ENCODE measurements at regions not wholly inside any gene's neighbourhood (a gene's known extent, or its start where the extent isn't known, plus 50 kb on each side); places are given as distances from the start of the nearest gene placed in this dataset.
A peak's percentile ranks its signal among the peaks of the same experiment; 100 is the strongest.

DNA sequence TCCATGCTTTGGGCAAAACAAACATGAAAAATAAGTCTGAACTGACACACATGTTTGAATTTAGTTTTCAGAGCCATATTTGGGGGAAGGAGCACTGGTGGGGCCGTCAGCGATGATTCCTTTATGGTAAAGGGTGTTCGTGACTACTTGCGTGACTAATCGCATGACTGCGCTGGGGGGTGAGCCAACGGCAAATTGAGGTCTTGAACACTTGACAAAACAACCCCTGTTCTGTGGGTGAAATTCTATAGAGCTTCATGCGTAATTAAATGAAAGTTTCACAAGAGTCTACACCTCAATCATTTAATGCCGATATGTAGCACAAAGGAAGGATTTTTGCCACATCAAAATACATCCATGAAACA is 127.5 kb upstream of the CYP1B1 start:
- no peak for DNase-seq

DNA sequence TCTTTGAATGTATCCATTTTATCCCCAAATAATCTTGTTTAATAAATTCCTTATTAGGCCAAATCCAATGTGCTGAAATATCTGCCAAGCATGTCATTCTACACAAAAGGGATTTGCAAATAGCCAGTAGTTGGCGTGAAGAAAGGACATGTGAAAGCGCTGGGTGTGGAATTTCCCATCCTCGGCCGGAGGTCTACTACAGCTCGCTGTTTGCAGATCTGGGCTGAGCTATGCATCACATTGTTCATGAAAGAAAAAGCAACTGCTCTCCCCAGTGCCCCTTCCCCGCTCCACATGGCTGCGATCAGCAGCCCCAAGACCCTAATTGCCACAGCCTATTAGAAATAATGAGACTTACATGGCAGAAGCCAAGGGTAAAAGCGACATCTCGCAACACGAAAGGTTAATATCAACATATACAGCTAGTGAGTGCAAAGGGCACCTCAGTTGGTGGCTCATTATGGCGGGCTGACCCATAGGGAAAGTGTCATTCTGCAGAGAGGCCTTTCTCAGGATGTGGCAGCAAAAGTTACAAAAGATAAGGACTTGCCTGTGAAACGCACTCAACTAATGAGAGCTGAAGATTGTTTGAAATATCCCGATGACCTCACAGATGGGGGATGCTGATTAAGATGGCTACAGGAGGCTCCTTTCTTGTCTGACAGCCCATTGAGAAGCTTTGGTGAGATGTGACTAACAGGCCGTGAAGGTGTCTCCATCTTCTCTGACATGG is 126.9 kb upstream of the CYP1B1 start:
- DNase-seq, result no peak

DNA sequence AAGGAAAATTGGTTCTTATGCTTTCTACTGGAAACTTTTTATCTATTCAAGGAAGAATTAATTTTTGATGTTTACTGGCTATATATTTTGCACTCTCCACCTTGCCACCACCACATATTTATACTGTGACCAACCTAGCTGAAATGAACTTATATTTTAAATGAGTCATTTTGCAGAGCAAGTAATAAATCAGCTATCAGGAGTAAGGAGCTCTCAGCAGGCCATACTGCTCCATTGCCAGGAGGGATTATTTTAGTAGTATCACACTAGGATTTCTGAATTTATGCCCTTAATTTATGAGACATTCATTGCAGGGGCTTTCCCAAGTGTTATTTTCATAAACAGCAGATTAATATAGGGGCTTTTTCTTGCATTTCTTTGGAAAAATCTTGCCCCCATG is 125.8 kb upstream of the CYP1B1 start:
- no peak for DNase-seq

DNA sequence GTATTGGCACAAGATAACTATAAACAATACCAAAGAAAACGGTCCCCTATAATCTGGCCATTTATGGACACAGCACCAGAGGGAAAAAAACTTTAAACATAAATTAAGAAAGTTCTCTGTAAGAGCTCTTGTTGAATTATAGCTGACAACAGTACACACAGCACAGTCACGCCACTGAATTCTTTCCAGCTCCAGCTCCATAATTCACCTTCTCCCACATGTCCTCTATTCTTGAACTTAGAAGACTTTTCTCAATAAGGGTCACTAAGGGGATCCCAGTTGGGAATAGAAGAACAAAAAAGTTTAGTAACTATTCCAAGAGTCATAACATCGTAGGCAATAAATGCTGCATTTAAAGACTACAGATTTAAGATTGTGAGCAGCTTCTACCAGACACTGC is 124.6 kb upstream of the CYP1B1 start:
- peak; percentile 85 for DNase-seq

DNA sequence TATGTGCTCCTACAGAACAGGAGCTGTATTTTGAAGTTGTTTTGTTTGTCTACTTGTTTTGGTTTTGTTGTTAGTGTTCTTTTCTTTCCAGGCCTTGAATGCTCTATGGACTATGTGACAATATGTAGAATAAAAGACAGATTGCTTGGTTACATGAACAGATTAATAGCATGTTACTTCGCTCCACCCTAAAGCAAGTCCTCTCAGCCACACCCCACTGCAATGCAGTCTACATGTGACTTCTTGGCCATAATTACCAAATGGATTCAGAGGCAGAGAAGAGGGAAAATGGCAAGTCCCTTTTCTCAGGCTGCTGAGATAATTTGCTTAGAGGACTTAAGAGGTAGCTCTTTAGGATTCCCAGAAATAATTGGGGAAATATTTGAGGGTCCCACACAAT is 123.2 kb upstream of the CYP1B1 start:
- no peak for DNase-seq

DNA sequence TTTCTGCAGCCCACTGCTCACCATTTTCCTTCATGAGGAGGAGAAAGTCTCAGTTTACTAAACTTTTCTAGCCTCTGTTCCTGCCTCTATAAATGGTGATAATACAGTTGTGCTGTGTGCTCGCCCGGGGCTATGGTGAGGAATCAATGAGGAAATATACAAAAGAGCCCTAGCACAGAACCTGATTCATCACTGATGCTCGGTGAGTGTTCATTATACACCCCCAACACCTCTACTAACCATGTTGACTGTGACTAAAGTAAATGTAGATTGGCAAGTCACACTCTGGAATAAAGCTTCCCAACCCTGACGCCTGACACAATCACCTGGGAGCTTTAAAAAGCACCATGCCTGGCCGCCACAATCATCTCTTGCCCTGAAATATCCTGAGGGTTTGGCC is 118.8 kb upstream of the CYP1B1 start:
- no peak for DNase-seq

DNA sequence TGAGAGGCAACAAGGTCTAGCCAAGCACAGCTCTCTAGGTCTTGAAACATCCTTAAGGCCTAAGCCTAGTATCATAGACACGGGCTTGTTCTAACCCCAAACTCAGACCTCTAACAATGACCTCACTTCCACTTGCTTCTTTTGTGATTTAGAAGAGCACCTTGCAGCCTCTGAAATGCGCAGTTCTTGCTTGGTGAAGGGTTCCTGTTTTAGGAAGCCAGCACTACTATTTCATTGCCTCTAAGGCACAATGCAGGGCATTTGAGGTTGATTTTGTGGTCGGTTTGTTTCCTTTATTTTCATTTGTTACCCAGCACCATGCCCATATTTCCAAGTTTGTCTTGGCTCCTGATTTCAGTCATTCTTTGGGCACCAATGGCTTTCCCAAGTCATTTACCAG is 117.0 kb upstream of the CYP1B1 start:
- no peak for DNase-seq

DNA sequence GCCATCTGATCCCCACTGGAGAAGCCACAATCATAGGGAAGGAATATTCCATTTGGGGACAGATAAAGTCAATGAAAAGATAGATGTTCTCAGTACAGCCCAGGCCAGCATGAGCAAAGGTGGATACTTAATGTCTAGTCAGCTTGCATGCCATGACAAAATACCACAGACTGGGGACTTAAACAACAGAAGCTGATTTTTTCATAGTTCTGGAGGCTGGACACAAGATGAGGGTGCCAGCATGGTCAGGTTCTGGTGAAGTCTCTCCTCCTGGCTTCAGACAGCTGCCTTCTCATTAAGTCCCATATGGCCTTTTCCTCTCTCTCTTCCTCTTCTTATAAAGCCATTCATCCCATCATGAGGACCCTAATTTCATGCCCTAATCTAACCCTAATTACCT is 116.1 kb upstream of the CYP1B1 start:
- no peak for DNase-seq

DNA sequence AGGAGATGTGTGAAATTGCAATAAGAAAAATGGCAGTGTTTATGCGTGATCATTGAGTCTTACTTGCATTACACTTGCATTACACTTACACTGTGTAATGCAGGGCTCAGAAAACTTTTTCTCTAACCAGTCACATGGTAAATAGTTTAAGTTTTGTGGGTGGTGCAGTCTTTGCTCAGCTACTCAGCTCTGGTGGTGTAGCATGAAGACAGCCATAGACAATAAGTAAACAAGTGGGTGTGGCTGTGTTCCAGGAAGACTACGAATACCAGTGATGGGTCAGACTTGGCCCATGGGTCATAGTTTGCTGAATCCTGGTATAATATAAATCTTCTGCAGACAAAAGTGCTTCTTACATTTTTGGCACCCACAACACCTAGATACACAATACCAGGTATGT is 115.6 kb upstream of the CYP1B1 start:
- no peak for DNase-seq

DNA sequence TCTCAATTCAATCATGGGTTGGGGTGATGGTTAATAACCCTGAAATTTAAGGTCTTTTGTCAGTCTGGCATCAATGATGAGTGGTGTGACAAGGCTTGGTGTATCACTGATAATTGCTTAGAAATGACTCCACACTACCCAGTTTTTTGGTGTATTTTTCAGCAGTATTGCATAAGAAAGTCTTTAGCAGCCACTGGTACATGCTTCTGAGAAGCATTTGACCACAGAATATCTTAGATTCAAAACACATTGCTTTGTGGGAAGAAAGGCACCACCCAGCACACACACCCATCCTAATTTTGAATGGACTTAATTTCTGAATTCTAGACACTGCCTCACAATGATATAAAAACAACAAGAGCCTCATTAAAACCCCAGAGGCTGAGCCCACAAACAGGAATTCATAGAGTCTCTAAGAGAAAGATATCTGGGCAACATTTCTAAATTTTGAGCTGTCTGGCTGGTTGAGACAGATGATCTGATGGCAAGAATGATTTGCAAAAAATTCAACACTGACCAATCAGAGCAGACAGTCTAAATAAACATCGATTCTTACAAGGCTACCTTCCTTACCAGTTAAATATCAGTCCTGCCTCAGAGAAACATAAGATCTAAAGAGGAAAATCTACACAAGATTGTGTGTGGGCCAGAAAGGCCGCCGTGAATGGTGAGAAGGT is 114.7 kb upstream of the CYP1B1 start:
- no peak for DNase-seq

DNA sequence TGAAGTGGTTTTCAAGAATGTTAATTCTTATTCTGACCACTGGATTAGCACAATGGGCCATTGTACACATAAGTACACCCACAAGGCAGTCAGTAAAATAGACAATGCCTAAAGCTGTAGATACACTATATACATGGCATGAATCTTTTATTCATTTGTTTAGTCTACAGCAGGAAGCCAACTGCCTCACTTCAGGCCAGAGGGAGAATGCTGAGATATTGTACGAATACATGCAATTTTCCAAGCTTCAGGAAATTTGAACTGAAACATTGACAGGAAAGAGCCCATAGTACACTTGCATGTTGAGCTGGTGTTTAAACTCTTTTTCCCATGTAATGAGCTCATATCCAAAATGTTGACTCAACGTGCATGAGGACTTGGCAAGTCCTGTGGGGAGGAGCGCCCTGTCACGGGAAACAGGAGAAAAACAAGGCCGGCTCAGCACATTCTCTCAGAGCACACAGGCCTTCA is 111.6 kb upstream of the CYP1B1 start:
- no peak for DNase-seq

DNA sequence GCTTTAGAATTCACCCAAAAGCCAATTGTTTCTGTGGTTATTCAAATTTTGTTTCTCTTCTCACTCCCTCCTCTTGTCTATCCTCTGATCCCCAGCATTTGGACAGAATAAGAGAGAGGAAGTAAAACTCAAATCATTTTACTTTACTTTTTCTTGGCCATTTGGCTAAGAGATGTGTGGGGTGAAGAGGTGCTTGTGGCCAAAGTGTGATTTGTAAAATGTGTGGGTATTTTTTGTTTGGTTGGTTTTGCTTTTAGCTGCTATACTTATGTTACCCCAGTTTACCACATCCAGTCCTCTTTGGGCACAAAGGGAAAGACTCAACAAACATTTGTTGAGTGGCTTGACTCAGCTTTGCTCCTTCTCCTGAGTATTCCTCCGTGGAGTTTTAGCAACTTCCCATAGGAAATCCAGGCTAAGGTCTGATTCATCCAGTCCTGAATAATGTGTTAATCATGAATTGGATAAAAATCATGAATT is 109.1 kb upstream of the CYP1B1 start:
- no peak for DNase-seq

DNA sequence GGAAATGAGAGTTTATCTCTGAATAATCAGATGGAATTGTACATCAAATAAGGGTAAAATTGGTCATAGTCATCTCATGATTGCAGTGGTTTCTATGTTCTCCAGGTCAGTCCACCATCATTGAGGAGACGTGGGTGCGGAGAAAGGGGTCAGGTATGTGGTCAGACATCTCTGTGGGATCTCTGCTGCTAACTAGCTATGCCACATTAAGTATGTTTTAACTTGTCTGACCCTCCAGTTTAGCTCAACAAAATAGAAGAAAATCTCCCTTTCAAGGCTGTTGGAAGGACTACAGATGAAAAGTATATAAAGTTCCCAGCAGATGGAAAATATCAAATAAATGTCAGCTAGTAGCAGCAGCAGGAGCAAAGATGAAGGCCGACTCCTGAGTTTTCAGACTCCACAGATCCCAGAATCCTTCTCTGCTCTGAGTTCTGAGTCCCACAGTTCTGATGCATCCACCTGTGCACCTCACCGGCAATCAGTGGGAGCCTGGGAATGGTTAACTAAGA is 106.6 kb upstream of the CYP1B1 start:
- DNase-seq, result peak; percentile 72

DNA sequence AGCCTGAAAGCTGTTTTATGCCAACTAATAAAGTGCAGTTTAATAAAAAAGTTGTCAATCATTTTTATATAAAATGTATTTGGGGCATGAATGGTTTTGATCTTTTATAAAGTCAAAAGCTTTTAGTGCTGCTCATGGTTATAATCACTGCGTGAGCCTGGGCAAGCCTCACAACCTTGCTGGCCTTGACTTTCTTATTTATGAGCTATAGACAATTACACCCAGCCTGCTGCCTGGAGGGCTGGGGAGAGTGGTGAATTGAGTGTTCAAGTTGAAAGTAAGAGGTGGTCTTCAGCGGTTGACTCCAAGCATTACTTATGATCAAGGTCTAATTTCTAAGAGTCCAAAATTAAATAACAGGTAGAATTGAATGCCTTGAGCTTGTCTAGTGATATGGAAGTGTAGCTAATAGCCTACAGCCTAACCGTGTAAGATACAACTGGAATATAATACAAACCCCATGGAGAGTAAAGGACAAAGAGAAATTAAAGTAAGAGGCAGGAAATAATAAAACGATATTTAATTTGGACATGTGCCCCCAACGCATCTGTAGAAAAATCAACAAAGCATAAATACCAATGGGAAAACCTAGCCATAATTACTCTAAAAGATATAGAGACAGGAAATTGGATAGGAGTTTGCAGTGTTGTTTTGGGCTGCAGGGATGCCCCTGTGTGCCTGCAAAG is 106.0 kb upstream of the CYP1B1 start:
- no peak for DNase-seq

DNA sequence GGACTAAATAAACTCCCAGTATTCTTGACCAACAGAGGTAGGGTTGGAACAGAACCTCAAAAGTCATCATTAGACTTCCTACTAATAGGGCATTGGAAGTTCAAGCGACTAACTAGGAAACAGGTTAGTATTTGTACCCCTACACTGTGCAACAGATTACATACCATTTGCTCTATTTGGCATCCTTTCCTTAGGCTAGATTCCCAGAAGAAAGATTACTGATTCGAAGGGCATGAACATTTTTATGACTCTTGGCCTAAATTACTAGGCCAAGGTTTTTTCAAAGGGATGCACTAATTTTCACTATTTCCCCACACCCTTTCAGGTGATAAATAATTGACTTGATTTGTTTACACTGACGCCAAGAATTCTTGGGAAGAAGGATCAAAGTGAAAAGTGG is 104.8 kb upstream of the CYP1B1 start:
- DNase-seq, result no peak

DNA sequence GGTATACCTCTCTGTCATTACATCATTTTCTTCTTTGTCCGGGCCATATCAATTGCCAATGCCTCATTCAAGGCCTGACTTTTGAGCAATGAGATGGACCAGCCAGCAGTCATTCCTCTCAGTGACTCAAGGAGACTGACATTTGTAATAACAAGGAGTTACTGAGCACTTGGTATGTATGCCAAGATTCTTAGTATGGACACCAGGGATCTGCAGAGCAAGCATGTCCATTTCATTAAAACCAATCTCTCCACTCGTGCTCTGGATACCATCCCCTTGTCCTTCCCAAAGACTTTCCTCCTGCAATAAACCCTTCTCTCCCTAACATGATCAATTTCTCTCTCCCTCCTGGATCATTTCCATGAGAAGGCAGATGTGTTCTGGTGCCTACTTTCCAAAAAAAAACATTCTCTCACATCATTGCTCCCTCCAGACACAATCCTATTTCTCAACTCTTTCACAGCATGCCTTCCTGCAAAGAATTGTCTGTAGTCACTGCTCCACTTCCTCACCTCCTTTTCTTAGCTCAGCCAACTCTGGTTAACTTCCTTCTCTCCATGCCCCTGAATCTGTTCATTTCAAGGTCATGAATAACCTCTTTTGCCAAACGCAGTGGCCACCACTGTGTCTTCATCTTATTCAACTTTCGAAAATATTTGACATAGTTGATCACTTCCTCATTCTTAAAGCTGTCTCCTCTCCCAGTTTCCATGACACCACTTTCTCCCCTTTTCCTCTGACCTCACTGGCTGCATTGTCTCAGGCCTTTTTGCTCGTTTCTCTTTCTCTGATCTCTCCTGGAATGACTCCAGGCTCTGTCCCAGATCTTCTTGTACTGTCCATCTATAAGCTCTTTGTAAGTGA is 102.8 kb upstream of the CYP1B1 start:
- DNase-seq, result no peak

DNA sequence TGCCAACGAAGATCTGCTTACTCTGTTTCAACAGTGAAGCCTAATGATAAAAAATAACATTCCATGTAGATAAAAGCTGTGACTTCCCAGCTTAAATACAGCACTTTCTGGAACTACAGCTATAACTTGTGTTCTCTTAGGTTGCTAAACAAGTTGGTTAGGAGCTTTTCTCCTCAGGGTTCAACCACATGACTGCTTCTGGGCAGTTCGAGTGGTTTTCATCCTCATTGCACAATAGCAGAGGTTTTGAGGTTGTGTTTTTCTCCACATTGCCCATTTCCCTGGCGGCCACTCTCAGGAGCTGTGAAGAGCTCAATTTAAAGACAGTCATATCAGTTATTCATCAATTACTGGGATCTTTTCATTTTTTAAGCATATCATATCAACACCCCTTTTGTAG is 102.2 kb upstream of the CYP1B1 start:
- no peak for DNase-seq

DNA sequence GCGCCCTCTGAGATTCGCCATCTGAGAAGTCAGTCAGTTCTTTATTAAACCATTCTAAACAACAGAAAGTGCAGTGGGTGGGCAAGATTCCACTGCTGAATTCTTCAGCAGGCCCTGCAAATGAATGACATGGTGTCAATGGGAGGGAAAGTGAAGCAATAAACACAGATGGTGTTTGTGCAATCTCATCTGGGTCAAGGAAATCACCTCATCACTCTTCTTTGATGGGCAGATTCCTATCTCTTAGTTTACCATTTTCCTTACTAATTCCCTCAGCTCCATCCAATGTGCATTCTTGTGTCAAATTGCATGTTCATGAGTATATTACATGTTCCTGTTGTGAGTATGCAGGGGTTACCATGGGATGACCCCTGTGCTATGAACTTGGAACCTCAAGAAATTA is 100.7 kb upstream of the CYP1B1 start:
- DNase-seq, result no peak

DNA sequence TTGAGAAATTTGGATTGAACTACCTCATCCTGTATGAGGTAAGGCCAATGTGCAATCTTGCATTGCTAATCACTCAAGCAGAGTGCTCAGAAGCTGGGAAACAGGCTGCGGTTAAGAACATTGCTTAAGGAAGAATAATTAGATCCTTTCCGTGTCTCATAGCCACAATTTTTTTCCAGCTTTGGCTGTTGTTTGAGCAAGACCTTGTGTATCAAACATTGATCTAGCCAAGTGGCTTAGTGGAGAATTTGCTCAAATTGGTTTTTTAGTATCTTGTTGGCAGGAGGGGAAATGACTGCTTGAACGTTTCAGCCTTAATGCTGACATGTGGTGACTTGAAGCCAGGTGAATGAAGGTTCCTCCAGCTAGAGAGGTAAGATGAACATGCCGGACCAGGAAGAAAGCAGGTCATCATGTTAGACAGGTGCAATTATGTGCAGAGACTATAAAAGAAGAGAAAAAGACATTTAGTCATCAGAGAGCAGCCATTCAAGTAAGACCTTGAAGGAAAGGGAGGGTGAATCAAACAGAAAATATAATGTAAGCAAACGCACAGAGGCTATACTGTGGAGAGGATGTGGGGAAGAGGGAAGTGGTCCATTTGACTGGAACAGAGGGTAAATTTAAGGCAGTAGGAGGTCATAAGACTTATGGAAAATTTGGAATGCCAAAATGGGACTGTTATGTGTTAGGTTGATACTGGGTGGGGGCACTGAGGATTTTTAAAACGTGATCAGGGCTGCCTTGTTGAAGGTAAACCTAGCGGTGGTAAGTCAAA is 98.9 kb upstream of the CYP1B1 start:
- peak; percentile 58 for DNase-seq

DNA sequence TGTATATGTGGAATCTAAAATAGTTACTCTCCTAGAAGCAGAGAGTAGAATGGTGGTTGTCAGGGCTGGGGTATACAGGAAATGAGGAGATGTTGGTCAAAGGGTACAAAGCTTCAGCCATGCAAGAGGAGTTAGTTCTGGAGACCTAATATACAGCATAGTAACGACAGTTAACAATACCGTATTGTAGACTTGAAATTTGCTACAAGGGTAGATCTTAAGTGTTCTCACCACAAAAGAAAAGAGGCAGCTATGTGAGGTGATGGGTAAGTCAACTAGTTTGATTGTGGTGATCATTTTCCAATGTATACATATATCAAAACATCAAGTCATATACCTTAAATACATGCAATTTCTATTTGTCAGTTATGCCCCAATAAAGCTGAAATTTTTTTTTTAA is 98.2 kb upstream of the CYP1B1 start:
- no peak for DNase-seq

DNA sequence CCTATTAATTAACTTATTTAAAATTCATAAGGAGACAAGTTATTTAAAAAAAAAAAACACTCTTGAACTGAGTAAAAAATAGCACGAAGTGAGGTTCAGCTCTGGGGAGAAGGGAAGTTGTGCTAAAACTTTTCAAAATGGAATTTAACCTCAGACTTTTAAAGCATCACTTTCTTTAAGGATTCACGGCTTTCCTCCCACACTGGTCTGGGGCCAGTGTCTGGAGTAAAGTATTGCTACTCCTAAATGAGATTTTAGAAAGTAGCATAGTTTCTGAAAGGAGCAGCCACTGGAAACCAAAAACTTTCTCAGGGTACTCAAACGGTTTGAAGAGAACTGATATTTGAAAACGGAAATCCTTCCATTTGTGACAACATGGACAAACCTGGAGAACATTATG is 97.7 kb upstream of the CYP1B1 start:
- DNase-seq, result no peak
